Duodenal mucosa (tissue), 2 donors: ENCODE measurements at regions not wholly inside any gene's neighbourhood (a gene's known extent, or its start where the extent isn't known, plus 50 kb on each side); places are given as distances from the start of the nearest gene placed in this dataset.
"Not testable (repeated sequence)": the region's sequence is repeated elsewhere in the genome, so short reads cannot be mapped to it uniquely, and the experiment has no call there.

Source experiments
- H3K27ac ChIP-seq: one replicate; pipeline ENCODE4 v1.7.0; 2013; ENCODE audit warnings: low read depth, low read length
- H3K27me3 ChIP-seq, 2 donors: one replicate each; pipeline ENCODE4 v1.7.0; 2013; ENCODE audit warnings: low read length in 2 of 2, control low read depth in 1 of 2; ENCODE audit not compliant: insufficient read depth in 2 of 2, control insufficient read depth in 1 of 2
- H3K36me3 ChIP-seq, 2 donors: one replicate each; pipeline ENCODE4 v1.7.0; 2013; ENCODE audit warnings: low read length in 2 of 2, control low read depth in 1 of 2; ENCODE audit not compliant: insufficient read depth in 2 of 2, control insufficient read depth in 1 of 2
- H3K4me1 ChIP-seq, 2 donors: one replicate each; pipeline ENCODE4 v1.7.0; 2013; ENCODE audit warnings: low read length in 2 of 2, control low read depth in 1 of 2; ENCODE audit not compliant: insufficient read depth in 2 of 2, control insufficient read depth in 1 of 2
- H3K4me3 ChIP-seq, 2 donors: one replicate each; pipeline ENCODE4 v1.7.0; 2013; ENCODE audit warnings: low read length in 2 of 2, low read depth in 1 of 2
- H3K9ac ChIP-seq, 2 donors: one replicate each; pipeline ENCODE4 v1.7.0; 2013; ENCODE audit warnings: low read length in 2 of 2, low read depth in 1 of 2
- H3K9me3 ChIP-seq, 2 donors: one replicate each; pipeline ENCODE4 v1.7.0; 2013; ENCODE audit warnings: low read length in 2 of 2, control low read depth in 1 of 2; ENCODE audit not compliant: control insufficient read depth in 1 of 2

DNA sequence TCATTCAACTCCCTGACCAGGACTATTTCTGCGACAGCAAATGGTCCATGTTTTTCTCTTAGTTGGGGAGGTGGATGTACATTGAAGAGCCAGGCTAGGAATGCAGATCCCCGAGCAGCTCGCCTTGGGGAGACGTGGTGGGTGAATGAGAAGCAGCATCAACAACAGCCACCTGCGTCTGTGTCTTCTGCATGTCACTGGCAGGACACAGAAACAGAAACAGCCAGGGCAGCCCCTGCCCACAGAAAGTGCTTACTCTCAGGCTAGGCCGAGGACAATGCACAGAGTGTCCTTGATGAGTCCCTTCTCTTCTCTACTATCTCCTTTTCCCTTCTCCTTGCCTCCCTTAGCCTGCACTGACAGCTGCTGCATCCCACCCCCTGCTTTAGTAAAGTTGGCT lies 541.9 kb upstream of the CADM1 start:
- H3K9ac ChIP-seq, result no peak overlapping the region
- H3K4me1 ChIP-seq, result no peaks in the 10 kb centered on the region

DNA sequence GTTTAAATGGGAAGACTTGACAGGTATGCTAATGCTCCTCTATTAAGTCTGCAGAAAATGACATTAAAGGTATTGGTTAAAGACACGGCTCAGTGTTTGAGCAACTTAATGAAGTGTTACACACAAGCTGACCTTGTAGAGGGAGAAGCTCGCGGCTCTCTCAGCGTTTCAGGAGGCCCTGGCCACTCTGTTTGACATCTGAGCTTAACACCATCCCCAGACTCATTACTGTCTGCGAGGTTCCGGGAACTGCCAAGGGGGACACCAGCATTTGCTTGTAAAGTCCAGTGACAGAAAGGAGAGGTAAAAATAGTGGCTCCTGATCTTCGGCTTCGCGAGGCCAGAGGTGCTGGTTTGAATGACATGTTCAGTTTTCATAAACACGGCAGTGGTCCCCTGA lies 540.7 kb upstream of the CADM1 start:
- H3K9me3 ChIP-seq, result no peaks in the 10 kb centered on the region
- H3K27ac ChIP-seq, result no peak overlapping the region
- no peaks in the 10 kb centered on the region for H3K36me3 ChIP-seq
- no peak overlapping the region for H3K9ac ChIP-seq
- no peak overlapping the region for H3K4me3 ChIP-seq
- no peaks in the 10 kb centered on the region for H3K4me1 ChIP-seq
- H3K27me3 ChIP-seq, result peaks cover 0 to 5% of the 10 kb centered on the region in 2 donors

More for the DNA sequence above, 541.9 kb upstream of the CADM1 start:
- Histone ChIP-seq H3K27ac (no peak overlapping the region), H3K4me3 (no peak overlapping the region), H3K27me3 (no peaks in the 10 kb centered on the region), H3K9me3 (no peaks in the 10 kb centered on the region), H3K36me3 (no peaks in the 10 kb centered on the region)

DNA sequence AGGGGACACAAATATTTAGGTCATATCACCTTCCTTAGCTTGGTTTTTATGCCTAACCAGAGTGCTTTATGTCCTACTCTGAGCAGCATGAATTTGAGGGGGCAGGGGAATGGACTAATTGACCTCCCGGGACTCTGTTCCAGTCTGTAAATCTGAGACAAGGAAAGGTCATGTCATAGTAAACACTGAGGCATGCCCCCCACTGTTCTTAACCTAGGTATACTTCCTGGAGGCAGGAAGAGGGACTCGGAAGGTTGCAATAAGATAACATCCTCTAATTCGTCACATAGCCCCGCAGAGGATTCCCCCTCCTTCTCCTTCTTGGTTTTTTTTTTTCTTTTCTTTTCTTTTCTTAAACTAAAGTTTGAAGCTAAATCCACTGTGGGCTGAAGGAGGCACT lies 540.3 kb upstream of the CADM1 start:
- Histone ChIP-seq H3K9ac (no peak overlapping the region), H3K27ac (no peak overlapping the region), H3K27me3 (peaks cover 0 to 5% of the 10 kb centered on the region in 2 donors), H3K36me3 (no peaks in the 10 kb centered on the region), H3K4me3 (no peak overlapping the region), H3K4me1 (no peaks in the 10 kb centered on the region), H3K9me3 (no peaks in the 10 kb centered on the region)

DNA sequence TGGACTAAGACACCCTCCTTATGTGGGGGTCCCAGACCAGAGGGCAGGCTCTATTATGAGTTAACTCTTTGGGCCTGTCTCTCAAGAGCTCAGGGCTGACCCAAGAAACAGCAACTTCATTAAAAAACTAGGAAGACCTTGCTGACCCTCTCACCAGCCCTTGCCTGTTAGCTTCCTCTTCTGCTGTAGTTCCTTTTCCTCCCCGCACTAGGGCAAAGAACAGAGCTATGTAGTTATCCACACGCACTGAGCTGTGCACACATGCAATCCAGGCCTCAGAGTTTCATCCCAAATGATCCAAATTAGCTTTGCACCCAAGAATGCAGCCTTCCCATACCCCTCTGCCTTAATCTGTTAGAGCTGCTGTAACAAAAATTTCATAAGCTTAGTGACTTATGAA lies 539.6 kb upstream of the CADM1 start:
- H3K9me3 ChIP-seq, result no peaks in the 10 kb centered on the region
- H3K4me1 ChIP-seq, result no peaks in the 10 kb centered on the region
- no peak overlapping the region for H3K27ac ChIP-seq
- no peaks in the 10 kb centered on the region for H3K36me3 ChIP-seq
- H3K9ac ChIP-seq, result no peak overlapping the region
- peaks cover 0 to 5% of the 10 kb centered on the region in 2 donors for H3K27me3 ChIP-seq
- no peak overlapping the region for H3K4me3 ChIP-seq

DNA sequence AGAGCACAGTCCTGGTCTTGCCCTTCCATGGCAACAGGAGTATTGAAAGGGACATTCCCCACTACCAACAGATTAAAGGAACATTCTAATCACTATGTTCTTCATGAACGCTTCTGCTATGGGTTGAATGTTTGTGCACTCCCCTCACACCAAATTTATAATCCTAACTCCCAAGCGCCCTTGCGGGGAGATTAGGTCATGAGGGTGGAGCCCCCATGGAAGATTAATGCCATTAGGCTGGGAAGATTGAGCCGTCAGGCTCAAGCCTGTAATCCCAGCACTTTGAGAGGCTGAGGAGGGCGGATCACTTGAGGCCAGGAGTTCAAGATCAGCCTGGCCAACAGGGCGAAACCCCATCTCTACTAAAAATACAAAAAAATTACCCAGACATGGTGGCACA lies 538.8 kb upstream of the CADM1 start:
- H3K36me3 ChIP-seq, result not testable (repeated sequence)

DNA sequence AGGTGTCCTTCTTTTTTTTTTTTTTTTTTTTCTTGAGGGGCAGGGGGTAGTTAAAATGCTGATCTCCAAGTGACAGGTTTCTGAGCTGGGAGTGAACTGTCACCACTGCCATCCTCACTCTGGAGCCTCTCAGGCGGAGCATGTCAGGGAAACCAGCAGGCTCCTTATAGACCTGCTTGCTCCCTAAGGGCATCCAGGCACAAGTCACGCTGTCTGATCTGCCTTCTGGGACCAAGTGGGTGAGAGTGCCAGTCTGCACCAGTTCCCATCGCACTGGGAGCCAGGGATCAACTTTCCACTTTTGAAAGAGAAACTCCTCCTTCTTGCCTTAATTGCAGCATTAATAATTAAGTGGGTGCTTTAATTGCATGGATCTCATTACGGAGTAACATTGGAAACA lies 537.9 kb upstream of the CADM1 start:
- Histone ChIP-seq H3K27ac (no peak overlapping the region), H3K9ac (no peak overlapping the region), H3K4me3 (no peak overlapping the region), H3K9me3 (no peaks in the 10 kb centered on the region), H3K36me3 (no peaks in the 10 kb centered on the region), H3K27me3 (peaks cover 0 to 5% of the 10 kb centered on the region in 2 donors), H3K4me1 (no peaks in the 10 kb centered on the region)

More for the DNA sequence above, 538.8 kb upstream of the CADM1 start:
- not testable (repeated sequence) for H3K27ac ChIP-seq, H3K4me3 ChIP-seq, H3K4me1 ChIP-seq, H3K9ac ChIP-seq, H3K9me3 ChIP-seq, H3K27me3 ChIP-seq

DNA sequence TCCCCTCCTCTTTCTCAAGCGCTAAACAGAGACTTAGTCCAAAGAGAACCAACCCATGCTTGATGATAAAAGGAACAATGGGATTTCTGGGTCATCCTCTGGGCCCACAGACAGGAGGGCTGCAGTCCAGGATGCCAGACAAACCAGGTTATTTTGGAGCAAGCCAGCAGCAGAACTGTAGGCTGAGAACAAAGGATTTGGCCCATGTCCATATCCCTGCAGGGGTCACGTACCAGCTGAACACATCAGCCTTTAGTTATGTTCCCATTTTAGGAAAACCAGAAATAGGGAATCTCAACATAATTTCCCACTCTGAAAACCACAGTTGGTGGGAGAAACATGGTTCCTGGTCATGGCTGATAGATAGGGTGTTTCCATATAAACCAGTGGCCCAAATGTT lies 533.6 kb upstream of the CADM1 start:
- Histone ChIP-seq H3K4me3 (no peak overlapping the region), H3K27ac (no peak overlapping the region), H3K27me3 (peaks cover 0 to 5% of the 10 kb centered on the region in 2 donors), H3K9me3 (no peaks in the 10 kb centered on the region), H3K4me1 (no peaks in the 10 kb centered on the region), H3K9ac (no peak overlapping the region), H3K36me3 (no peaks in the 10 kb centered on the region)

DNA sequence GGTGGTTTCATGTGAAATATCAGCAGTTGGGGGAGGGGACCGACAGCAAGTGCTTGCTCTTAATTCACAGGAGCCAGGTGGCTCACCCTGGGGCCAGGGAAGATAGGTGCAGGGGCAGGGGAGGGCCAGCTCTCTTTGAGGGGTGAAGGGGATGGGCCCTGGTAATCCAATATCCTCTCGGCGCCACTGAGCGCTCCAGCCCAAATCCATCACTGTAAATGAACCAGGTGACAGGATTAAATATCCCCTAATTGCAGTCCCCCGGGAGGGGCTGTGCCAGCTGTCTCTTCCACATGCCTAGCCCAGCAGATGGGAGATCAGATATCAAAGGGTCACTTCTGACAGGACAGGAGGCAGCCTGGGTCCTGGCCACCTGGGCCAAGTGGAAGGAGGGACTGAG lies 531.8 kb upstream of the CADM1 start:
- Histone ChIP-seq H3K4me3 (no peak overlapping the region), H3K27ac (no peak overlapping the region), H3K36me3 (no peaks in the 10 kb centered on the region), H3K9ac (no peak overlapping the region), H3K9me3 (no peaks in the 10 kb centered on the region), H3K4me1 (no peaks in the 10 kb centered on the region), H3K27me3 (peaks cover 5% of the 10 kb centered on the region in 2 donors)

DNA sequence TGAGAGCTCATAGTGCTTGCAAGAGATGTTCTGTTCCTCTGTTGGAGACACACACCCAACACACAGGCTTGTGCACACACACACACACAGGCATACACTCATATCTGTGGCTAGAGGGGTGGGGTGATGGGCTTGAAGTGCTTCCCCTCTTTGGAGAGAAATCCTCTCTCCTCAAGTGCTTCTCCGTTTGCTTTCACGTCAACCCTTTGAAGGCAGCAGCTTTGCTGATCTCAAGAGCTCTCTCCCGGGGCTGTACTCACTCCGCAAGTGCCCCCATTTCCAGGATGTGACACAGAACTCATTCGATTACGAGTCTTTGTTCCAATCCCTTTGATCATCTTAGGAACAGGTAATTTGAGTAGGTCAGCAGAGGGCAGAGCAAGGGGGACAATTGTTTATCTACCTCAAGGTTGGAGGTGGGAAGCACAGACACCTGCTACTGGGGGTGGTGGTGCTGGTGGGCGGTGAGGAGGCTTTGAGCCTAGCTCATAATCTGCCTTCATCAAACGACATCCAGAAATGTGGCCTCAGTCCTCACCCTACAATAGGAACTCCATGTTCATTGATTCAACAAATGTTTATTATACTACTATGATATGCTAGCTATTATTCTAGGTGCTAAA lies 529.8 kb upstream of the CADM1 start:
- Histone ChIP-seq H3K27ac (no peak overlapping the region), H3K27me3 (peaks cover 0 to 5% of the 10 kb centered on the region in 2 donors), H3K9ac (no peak overlapping the region), H3K36me3 (no peaks in the 10 kb centered on the region), H3K4me1 (no peaks in the 10 kb centered on the region), H3K9me3 (no peaks in the 10 kb centered on the region), H3K4me3 (no peak overlapping the region)

DNA sequence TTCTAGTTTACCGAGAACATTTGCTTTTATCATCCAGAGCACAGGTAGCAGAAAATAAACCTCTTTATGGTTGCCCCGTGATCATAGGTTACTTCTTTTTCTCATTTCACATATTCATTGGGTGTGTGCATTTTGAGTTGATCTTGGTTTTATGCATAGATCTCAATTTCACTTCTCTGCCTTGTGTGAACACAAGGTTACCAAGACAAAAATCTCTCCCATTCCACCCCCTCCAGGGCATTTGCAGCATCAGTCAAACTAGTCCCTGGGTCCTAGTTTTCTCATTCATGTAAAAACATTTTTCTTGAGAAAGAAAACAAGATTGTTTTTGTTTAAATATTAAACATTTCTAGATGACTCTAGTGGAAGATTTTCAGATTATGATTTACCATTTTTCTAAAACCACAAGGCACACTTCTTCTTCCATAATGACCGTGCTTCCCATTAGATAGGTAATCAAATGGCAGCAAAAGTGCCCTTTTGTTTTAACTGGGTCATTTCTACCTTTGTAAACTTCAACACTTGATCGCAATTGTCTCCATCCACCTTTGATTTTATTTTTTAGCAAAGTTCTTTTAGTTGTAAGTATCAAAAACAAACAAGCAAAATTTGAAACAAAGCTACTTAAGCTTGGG lies 526.6 kb upstream of the CADM1 start:
- Histone ChIP-seq H3K9me3 (no peaks in the 10 kb centered on the region), H3K9ac (no peak overlapping the region), H3K36me3 (no peaks in the 10 kb centered on the region), H3K27ac (no peak overlapping the region), H3K4me3 (no peak overlapping the region), H3K27me3 (peaks cover 0 to 5% of the 10 kb centered on the region in 2 donors), H3K4me1 (no peaks in the 10 kb centered on the region)
